Testis (tissue), 2 donors: ENCODE measurements at regions not wholly inside any gene's neighbourhood (a gene's known extent, or its start where the extent isn't known, plus 50 kb on each side); places are given as distances from the start of the nearest gene placed in this dataset.

Experiments
- DNase-seq: peaks from one replicate; pipeline ENCODE4 v3.0.0-alpha.2; 2019
- H3K27ac ChIP-seq, 2 donors: fragments of 200-600 bp; sonication (generic); one replicate each; pipeline ENCODE4 v1.5.1; 2019
- H3K27me3 ChIP-seq: fragments of 200-600 bp; sonication (generic); one replicate; pipeline ENCODE4 v1.5.1; 2019
- H3K36me3 ChIP-seq: fragments of 200-600 bp; sonication (generic); one replicate; pipeline ENCODE4 v1.5.1; 2017; ENCODE audit warnings: low read depth; ENCODE audit errors: missing control alignments
- H3K4me1 ChIP-seq: fragments of 200-600 bp; sonication (generic); one replicate; pipeline ENCODE4 v1.5.1; 2019
- H3K4me3 ChIP-seq, 2 donors: fragments of 200-600 bp; sonication (generic); one replicate each; pipeline ENCODE4 v1.5.1; 2017 to 2019
- H3K9me3 ChIP-seq: fragments of 200-600 bp; sonication (generic); one replicate; pipeline ENCODE4 v1.5.1; 2017
- POLR2A ChIP-seq: fragments of 450-650 bp; IDR thresholded peaks from one replicate; pipeline ENCODE4 v1.6.1; 2017; ENCODE audit warnings: antibody characterized with exemption, mild to moderate bottlenecking, moderate library complexity
- WGBS, 2 donors: methylation state at CpG; one replicate each; pipeline ENCODE4 v1.1.5; 2018; 5-methylcytosine and 5-hydroxymethylcytosine counted together
- intact Hi-C: fragments of 100-400 bp; cut with DNase I; formaldehyde crosslinking; loops from one replicate; pipeline ENCODE4 v1.15.1; 2023; ENCODE audit warnings: low total_unique reads
- TF ChIP-seq, protein P1 (sequence below), 3 experiments: fragments of 450-650 bp in 2 of 3; fragments of 200-600 bp in 1 of 3; sonication (generic) in 1 of 3; IDR thresholded peaks; one replicate each; pipeline ENCODE4 v1.5.1; 2016 to 2019; ENCODE audit warnings: antibody characterized with exemption in 3 of 3, mild to moderate bottlenecking in 2 of 3, moderate library complexity in 1 of 3

- no peak overlapping the region for H3K4me3 ChIP-seq
- DNase-seq: no peak
Observed at GRCh38 chr14:54278087-54278486, 118.7 kb upstream of the CDKN3 start.

GRCh38 chr14:54278665-54279295 is 118.0 kb upstream of the CDKN3 start:
- no peaks in the 10 kb centered on the region for H3K27me3 ChIP-seq
- DNase-seq: no peak
- H3K36me3 ChIP-seq: no peaks in the 10 kb centered on the region
- no peak overlapping the region for H3K27ac ChIP-seq
- 73 to 78% methylated on average over 7 of the region's 7 CpGs for WGBS, 2 donors
- intact Hi-C loops: no loop called here
- TF ChIP-seq, protein P1, sequence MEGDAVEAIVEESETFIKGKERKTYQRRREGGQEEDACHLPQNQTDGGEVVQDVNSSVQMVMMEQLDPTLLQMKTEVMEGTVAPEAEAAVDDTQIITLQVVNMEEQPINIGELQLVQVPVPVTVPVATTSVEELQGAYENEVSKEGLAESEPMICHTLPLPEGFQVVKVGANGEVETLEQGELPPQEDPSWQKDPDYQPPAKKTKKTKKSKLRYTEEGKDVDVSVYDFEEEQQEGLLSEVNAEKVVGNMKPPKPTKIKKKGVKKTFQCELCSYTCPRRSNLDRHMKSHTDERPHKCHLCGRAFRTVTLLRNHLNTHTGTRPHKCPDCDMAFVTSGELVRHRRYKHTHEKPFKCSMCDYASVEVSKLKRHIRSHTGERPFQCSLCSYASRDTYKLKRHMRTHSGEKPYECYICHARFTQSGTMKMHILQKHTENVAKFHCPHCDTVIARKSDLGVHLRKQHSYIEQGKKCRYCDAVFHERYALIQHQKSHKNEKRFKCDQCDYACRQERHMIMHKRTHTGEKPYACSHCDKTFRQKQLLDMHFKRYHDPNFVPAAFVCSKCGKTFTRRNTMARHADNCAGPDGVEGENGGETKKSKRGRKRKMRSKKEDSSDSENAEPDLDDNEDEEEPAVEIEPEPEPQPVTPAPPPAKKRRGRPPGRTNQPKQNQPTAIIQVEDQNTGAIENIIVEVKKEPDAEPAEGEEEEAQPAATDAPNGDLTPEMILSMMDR (IDR thresholded peaks at IDR 0.05): no peak
- no peak for TF ChIP-seq POLR2A
- H3K4me3 ChIP-seq: no peak overlapping the region
- H3K9me3 ChIP-seq: no peaks in the 10 kb centered on the region
- H3K4me1 ChIP-seq: no peaks in the 10 kb centered on the region

More at GRCh38 chr14:54278087-54278486, 118.7 kb upstream of the CDKN3 start:
- Histone ChIP-seq H3K27ac (no peak overlapping the region), H3K27me3 (no peaks in the 10 kb centered on the region), H3K4me1 (no peaks in the 10 kb centered on the region), H3K36me3 (no peaks in the 10 kb centered on the region), H3K9me3 (no peaks in the 10 kb centered on the region)
- TF ChIP-seq POLR2A: no peak
- TF ChIP-seq, protein P1 (IDR thresholded peaks at IDR 0.05): no peak
- WGBS, 2 donors: 41 to 47% methylated on average over 2 of the region's 2 CpGs
- intact Hi-C loops: no loop called here

- no peak for TF ChIP-seq POLR2A
- TF ChIP-seq, protein P1 (IDR thresholded peaks at IDR 0.05): no peak
- intact Hi-C loops: no loop called here
- Histone ChIP-seq H3K4me3 (no peak overlapping the region), H3K4me1 (no peaks in the 10 kb centered on the region), H3K27me3 (no peaks in the 10 kb centered on the region), H3K36me3 (no peaks in the 10 kb centered on the region), H3K27ac (no peak overlapping the region), H3K9me3 (no peaks in the 10 kb centered on the region)
- DNase-seq: no peak
- 88 to 95% methylated on average over 1 to 2 of the region's 2 CpGs for WGBS, 2 donors
Observed at GRCh38 chr14:54282849-54283248, 114.0 kb upstream of the CDKN3 start.

DNA sequence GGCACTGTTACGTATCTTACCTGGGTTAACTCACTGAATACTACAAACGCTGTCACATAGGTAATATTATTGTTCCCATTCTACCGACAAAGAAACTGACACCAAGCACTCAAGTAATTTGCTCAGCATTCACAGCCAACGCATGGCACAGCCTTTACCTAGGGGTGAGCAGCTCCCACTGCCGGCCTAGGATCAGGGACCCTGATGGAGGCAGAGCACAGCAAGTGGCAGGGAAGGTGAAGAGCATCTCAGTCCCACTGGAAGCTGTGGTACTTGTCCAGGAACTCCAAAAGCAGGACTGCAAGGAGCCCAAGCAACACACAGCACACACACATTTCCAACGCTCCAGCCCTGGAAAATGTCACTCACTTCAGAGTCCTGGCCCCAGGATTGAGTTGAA is 111.8 kb upstream of the CDKN3 start:
- intact Hi-C loops: no loop called here
- H3K36me3 ChIP-seq: no peaks in the 10 kb centered on the region
- DNase-seq: no peak
- H3K4me1 ChIP-seq: no peaks in the 10 kb centered on the region
- no peak for TF ChIP-seq POLR2A
- TF ChIP-seq, protein P1 (IDR thresholded peaks at IDR 0.05): no peak
- H3K9me3 ChIP-seq: no peaks in the 10 kb centered on the region
- no peak overlapping the region for H3K4me3 ChIP-seq
- WGBS, 2 donors: 96 to 98% methylated on average over 6 of the region's 6 CpGs
- H3K27ac ChIP-seq: no peak overlapping the region
- no peaks in the 10 kb centered on the region for H3K27me3 ChIP-seq
